HepG2 (cell line): ENCODE measurements at regions not wholly inside any gene's neighbourhood (a gene's known extent, or its start where the extent isn't known, plus 50 kb on each side); places are given as distances from the start of the nearest gene placed in this dataset.

ENCODE experiments used
- ATRX ChIP-seq: sonication (generic); formaldehyde crosslinking; IDR thresholded peaks from 2 replicates; pipeline ENCODE4 v1.4.0; 2020; ENCODE audit warnings: missing genetic modification reagents, borderline replicate concordance
- FOXM1 ChIP-seq: sonication (generic); formaldehyde crosslinking; IDR thresholded peaks from 2 replicates; pipeline ENCODE4 v1.5.0; 2020; ENCODE audit warnings: missing genetic modification reagents
- HNF4A ChIP-seq: sonication (generic); formaldehyde crosslinking; IDR thresholded peaks from 2 replicates; pipeline ENCODE4 v1.4.0; 2020; ENCODE audit warnings: missing genetic modification reagents
- HOXA3 ChIP-seq: sonication (generic); formaldehyde crosslinking; IDR thresholded peaks from 2 replicates; pipeline ENCODE4 v1.5.0; 2020; ENCODE audit warnings: missing genetic modification reagents
- LCORL ChIP-seq, 2 experiments: fragments of 450-650 bp in 1 of 2; sonication (generic) in 1 of 2; formaldehyde crosslinking in 1 of 2; IDR thresholded peaks; 2 replicates each; pipeline versions ENCODE4 v1.5.0 to v1.6.1; 2017 to 2020; ENCODE audit warnings: antibody characterized with exemption in 1 of 2, missing genetic modification reagents in 1 of 2
- NFATC3 ChIP-seq: sonication (generic); formaldehyde crosslinking; IDR thresholded peaks from 2 replicates; pipeline ENCODE4 v1.5.1; 2020; ENCODE audit warnings: mild to moderate bottlenecking, missing genetic modification reagents
- PAX8 ChIP-seq: sonication (generic); formaldehyde crosslinking; IDR thresholded peaks from 2 replicates; pipeline ENCODE4 v1.8.0; 2022; ENCODE audit warnings: mild to moderate bottlenecking, missing genetic modification reagents, borderline replicate concordance
- SOX13 ChIP-seq, 3 experiments: fragments of 450-650 bp in 1 of 3; sonication (generic) in 1 of 3; formaldehyde crosslinking in 1 of 3; IDR thresholded peaks in 2 of 3; conservative IDR thresholded peaks in 1 of 3; 2 replicates each; pipeline versions ENCODE4 v1.5.0 to v1.6.1; 2016 to 2020; ENCODE audit warnings: antibody characterized with exemption in 1 of 3, mild to moderate bottlenecking in 1 of 3, missing compliant biosample characterization in 1 of 3, missing genetic modification reagents in 1 of 3, moderate library complexity in 1 of 3
- TFE3 ChIP-seq: IDR thresholded peaks from 2 replicates; pipeline ENCODE4 v1.6.1; 2016
- ZFP36L1 ChIP-seq: sonication (generic); formaldehyde crosslinking; IDR thresholded peaks from 2 replicates; pipeline ENCODE4 v1.8.0; 2022; ENCODE audit warnings: mild to moderate bottlenecking, missing genetic modification reagents, moderate library complexity
- ZIK1 ChIP-seq: sonication (generic); formaldehyde crosslinking; IDR thresholded peaks from 2 replicates; pipeline ENCODE4 v1.5.0; 2020; ENCODE audit warnings: mild to moderate bottlenecking, low read depth, missing genetic modification reagents, borderline replicate concordance
- ZNF343 ChIP-seq: sonication (generic); formaldehyde crosslinking; IDR thresholded peaks from 2 replicates; pipeline ENCODE4 v1.4.0; 2020; ENCODE audit warnings: mild to moderate bottlenecking, missing genetic modification reagents
- ZNF878 ChIP-seq: sonication (generic); formaldehyde crosslinking; IDR thresholded peaks from 2 replicates; pipeline ENCODE4 v1.8.1; 2023; ENCODE audit warnings: mild to moderate bottlenecking, missing genetic modification reagents, moderate library complexity
- TF ChIP-seq, protein P1 (sequence below): sonication (generic); formaldehyde crosslinking; IDR thresholded peaks from 2 replicates; pipeline ENCODE4 v1.9.0; 2021; ENCODE audit warnings: mild to moderate bottlenecking, missing genetic modification reagents
- TF ChIP-seq, protein P2 (sequence below): sonication (generic); formaldehyde crosslinking; IDR thresholded peaks from 2 replicates; pipeline ENCODE4 v1.4.0; 2020; ENCODE audit warnings: missing genetic modification reagents, borderline replicate concordance
- TF ChIP-seq, protein P3 (sequence below): sonication (generic); formaldehyde crosslinking; IDR thresholded peaks from 2 replicates; pipeline ENCODE4 v1.5.1; 2020; ENCODE audit warnings: mild to moderate bottlenecking, moderate library complexity, missing genetic modification reagents

GRCh38 chr17:31598921-31599571 is 207.6 kb downstream of the RAB11FIP4 start (continued):
- TF ChIP-seq, protein P1, sequence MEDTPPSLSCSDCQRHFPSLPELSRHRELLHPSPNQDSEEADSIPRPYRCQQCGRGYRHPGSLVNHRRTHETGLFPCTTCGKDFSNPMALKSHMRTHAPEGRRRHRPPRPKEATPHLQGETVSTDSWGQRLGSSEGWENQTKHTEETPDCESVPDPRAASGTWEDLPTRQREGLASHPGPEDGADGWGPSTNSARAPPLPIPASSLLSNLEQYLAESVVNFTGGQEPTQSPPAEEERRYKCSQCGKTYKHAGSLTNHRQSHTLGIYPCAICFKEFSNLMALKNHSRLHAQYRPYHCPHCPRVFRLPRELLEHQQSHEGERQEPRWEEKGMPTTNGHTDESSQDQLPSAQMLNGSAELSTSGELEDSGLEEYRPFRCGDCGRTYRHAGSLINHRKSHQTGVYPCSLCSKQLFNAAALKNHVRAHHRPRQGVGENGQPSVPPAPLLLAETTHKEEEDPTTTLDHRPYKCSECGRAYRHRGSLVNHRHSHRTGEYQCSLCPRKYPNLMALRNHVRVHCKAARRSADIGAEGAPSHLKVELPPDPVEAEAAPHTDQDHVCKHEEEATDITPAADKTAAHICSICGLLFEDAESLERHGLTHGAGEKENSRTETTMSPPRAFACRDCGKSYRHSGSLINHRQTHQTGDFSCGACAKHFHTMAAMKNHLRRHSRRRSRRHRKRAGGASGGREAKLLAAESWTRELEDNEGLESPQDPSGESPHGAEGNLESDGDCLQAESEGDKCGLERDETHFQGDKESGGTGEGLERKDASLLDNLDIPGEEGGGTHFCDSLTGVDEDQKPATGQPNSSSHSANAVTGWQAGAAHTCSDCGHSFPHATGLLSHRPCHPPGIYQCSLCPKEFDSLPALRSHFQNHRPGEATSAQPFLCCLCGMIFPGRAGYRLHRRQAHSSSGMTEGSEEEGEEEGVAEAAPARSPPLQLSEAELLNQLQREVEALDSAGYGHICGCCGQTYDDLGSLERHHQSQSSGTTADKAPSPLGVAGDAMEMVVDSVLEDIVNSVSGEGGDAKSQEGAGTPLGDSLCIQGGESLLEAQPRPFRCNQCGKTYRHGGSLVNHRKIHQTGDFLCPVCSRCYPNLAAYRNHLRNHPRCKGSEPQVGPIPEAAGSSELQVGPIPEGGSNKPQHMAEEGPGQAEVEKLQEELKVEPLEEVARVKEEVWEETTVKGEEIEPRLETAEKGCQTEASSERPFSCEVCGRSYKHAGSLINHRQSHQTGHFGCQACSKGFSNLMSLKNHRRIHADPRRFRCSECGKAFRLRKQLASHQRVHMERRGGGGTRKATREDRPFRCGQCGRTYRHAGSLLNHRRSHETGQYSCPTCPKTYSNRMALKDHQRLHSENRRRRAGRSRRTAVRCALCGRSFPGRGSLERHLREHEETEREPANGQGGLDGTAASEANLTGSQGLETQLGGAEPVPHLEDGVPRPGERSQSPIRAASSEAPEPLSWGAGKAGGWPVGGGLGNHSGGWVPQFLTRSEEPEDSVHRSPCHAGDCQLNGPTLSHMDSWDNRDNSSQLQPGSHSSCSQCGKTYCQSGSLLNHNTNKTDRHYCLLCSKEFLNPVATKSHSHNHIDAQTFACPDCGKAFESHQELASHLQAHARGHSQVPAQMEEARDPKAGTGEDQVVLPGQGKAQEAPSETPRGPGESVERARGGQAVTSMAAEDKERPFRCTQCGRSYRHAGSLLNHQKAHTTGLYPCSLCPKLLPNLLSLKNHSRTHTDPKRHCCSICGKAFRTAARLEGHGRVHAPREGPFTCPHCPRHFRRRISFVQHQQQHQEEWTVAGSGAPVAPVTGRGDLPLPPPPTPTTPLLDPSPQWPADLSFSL (CRISPR knock-in tag), result no peak
- no peak for TF ChIP-seq ZIK1
- TF ChIP-seq ZNF343 (CRISPR knock-in tag), result no peak
- no peak for TF ChIP-seq ZNF878
- no peak for TF ChIP-seq ATRX (CRISPR knock-in tag)
- no peak for TF ChIP-seq FOXM1 (CRISPR knock-in tag)
- TF ChIP-seq, protein P2, sequence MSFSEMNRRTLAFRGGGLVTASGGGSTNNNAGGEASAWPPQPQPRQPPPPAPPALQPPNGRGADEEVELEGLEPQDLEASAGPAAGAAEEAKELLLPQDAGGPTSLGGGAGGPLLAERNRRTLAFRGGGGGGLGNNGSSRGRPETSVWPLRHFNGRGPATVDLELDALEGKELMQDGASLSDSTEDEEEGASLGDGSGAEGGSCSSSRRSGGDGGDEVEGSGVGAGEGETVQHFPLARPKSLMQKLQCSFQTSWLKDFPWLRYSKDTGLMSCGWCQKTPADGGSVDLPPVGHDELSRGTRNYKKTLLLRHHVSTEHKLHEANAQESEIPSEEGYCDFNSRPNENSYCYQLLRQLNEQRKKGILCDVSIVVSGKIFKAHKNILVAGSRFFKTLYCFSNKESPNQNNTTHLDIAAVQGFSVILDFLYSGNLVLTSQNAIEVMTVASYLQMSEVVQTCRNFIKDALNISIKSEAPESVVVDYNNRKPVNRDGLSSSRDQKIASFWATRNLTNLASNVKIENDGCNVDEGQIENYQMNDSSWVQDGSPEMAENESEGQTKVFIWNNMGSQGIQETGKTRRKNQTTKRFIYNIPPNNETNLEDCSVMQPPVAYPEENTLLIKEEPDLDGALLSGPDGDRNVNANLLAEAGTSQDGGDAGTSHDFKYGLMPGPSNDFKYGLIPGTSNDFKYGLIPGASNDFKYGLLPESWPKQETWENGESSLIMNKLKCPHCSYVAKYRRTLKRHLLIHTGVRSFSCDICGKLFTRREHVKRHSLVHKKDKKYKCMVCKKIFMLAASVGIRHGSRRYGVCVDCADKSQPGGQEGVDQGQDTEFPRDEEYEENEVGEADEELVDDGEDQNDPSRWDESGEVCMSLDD, result peak; percentile 84; the same call in 1 of the 2 replicates
- TF ChIP-seq TFE3 (CRISPR knock-in tag), result no peak
- peak; percentile 24; the same call in 1 of the 2 replicates for TF ChIP-seq HOXA3 (CRISPR knock-in tag)
- TF ChIP-seq NFATC3 (CRISPR knock-in tag), result no peak
- no peak for TF ChIP-seq ZFP36L1 (CRISPR knock-in tag)
- TF ChIP-seq PAX8, result no peak
- no peak for TF ChIP-seq SOX13 (IDR thresholded peaks at IDR 0.05)
- peak in 1 of 2 experiments; percentile 26; a peak in 1 of 4 replicates for TF ChIP-seq SOX13 (CRISPR knock-in tag; conservative IDR thresholded peaks at IDR 0.05 in 1 of 2, IDR thresholded peaks at IDR 0.05 in 1 of 2)
- TF ChIP-seq HNF4A (CRISPR knock-in tag), result peak; percentile 47; the same call in 1 of the 2 replicates
- TF ChIP-seq, protein P3, sequence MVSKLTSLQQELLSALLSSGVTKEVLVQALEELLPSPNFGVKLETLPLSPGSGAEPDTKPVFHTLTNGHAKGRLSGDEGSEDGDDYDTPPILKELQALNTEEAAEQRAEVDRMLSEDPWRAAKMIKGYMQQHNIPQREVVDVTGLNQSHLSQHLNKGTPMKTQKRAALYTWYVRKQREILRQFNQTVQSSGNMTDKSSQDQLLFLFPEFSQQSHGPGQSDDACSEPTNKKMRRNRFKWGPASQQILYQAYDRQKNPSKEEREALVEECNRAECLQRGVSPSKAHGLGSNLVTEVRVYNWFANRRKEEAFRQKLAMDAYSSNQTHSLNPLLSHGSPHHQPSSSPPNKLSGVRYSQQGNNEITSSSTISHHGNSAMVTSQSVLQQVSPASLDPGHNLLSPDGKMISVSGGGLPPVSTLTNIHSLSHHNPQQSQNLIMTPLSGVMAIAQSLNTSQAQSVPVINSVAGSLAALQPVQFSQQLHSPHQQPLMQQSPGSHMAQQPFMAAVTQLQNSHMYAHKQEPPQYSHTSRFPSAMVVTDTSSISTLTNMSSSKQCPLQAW, result peak; percentile 60
- TF ChIP-seq LCORL (IDR thresholded peaks at IDR 0.05), result no peak
- TF ChIP-seq LCORL (CRISPR knock-in tag; IDR thresholded peaks at IDR 0.05), result peak; percentile 78
